ENCODE measurements at regions not wholly inside any gene's neighbourhood (a gene's known extent, or its start where the extent isn't known, plus 50 kb on each side); places are given as distances from the start of the nearest gene placed in this dataset.

- no peak for DNase-seq
Measured at GRCh38 chr3:139778682-139779233, 101.0 kb upstream of the NMNAT3 start.

- DNase-seq: no peak
Measured at GRCh38 chr3:139774560-139775302, 97.0 kb upstream of the NMNAT3 start.

DNA sequence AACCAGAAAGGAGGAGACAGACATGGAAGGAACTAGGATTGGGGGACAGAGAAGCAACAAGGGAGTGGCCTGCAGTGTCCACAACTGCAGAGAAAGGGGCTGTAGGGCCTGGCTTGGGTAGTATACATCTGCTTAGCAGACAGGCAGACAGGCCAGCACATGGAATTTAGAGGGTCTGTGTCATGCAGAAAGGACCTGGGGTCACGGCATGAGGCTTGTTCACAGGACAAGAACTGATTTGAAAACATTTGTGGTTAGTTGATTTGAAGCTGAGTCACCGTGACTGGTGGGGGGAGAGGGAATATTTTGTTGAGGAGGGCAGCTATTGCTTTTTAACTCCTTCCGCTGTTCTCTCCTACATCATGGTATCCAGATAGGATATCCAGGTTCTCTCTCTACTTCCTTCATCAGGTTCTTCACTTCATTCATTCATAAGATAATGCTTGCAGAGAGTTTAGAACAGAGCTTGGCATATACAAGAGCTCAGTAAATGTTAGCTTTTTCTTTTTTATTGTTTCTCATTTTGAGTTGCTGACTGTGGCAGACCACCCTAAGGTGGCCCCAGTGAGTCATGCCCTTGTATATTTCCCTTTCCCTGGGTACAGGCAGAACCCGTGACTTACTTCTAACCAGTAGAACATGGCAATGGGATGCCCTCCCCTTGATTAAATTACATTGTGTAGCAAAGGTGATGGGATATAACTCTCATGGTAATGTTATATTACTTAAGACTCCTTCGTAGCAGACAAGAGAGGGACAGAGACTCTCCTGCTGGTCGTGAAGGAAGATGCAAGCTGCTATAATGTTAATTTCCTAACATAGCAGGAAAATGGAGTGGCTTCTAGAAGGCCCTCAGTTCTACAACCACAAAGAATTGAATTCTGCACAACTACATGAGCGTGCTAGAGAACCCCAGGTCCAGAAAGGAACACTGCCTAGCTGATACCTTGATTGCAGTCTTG is 95.0 kb upstream of the NMNAT3 start:
- DNase-seq: no peak

DNA sequence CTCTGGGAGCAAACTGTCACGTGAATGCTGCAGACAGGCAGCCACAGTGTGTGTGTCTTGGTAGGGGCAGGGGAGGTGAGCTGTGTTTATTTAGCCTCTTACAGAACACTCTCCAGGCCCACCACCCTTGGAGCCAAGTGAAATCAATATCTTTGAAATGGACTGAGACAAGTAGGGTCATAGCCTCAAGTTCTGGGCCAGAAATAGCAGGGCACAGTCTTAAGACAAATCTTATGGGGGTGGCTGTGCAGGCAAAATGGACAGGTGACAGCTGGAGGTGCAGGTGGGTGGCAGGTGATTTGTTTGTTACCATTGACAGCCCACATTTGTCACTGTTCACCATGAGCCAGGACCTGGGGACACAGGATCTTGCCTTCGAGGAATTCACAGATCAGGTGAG is 93.6 kb upstream of the NMNAT3 start:
- no peak for DNase-seq

DNA sequence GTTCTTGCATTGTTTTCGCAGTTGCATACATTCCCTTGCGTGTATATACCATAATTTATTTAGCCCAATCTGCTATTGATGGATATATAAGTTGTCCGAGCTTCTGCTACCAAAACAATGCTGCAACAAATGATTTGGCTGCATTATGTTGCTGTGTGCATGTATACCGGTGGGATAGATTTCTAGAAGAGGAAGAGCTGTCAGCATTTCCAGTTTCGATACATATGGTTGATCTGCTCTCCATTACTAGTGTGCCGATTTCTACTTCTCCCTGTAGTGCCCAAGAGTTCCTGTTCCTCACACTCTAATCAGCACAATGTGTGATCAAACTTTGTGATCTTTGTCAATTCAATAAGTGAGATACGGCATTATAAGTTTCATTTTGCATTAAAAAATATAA is 92.8 kb upstream of the NMNAT3 start:
- DNase-seq: no peak

DNA sequence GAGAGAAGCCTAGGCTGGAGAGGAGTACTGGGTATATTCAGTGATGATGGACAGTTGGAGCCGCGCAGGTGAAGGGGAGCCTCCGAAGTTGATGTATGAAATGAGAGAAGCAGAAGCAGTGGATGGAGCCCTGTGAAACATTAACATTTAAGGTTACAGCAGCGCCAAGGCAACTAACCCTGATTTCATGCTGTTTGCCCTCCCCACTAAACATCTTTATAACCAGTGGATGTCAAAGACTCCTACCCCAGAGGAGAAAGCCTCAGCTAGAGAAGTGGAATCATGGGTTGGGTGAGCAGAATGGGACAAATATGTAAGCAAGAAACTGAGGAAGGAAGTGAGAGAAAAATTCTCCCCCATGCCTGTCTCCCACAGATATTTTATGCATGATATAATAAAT is 92.0 kb upstream of the NMNAT3 start:
- no peak for DNase-seq

GRCh38 chr3:139764936-139765335 is 87.2 kb upstream of the NMNAT3 start:
- no peak for DNase-seq

DNA sequence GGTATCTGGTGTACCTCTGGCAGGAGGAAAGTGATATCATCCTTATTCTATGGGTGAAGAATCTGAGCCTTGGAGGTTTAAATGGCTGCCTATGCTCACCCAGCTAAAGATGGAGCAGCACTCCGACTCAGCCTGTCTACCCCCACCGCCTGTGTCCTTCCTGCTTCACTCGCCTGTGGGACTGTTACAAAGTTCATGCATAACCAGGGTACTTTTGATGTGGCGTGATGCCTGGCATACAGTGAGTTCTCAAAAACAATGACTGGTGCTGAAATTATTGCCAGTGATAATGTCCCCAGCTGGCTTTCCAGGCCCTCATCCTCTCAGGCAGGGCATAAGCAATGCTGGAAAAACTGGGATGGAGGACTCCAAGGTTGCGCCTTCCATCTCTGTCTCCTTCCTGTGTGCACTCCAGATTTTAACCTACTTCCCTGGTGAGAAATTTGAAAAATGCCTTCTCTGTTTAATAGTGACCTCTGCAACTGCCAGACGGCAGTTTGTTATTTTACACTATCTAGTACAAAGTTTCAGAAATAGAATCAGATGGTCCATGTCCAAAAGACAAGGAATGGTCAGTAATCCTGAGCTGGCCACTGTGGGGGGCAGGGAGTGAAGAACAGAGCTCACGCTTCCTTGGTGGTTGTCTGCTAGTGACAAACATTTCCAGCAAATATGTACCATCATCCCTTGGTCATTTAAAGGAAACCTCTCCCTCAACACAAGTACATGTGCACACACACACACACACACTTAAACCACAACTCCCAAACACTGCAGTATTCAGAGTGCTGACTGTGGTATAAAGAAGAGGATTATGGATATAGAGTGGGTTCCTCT is 86.5 kb upstream of the NMNAT3 start:
- DNase-seq: no peak

GRCh38 chr3:139762302-139762701 is 84.5 kb upstream of the NMNAT3 start:
- no peak for DNase-seq

GRCh38 chr3:139759470-139759869 is 81.7 kb upstream of the NMNAT3 start:
- no peak for DNase-seq

GRCh38 chr3:139758654-139759291 is 81.0 kb upstream of the NMNAT3 start:
- no peak for DNase-seq

GRCh38 chr3:139757448-139758030 is 79.8 kb upstream of the NMNAT3 start:
- no peak for DNase-seq

GRCh38 chr3:139756529-139757103 is 78.8 kb upstream of the NMNAT3 start:
- DNase-seq: no peak

- DNase-seq: no peak
Measured at GRCh38 chr3:139755551-139755950, 77.8 kb upstream of the NMNAT3 start.

DNA sequence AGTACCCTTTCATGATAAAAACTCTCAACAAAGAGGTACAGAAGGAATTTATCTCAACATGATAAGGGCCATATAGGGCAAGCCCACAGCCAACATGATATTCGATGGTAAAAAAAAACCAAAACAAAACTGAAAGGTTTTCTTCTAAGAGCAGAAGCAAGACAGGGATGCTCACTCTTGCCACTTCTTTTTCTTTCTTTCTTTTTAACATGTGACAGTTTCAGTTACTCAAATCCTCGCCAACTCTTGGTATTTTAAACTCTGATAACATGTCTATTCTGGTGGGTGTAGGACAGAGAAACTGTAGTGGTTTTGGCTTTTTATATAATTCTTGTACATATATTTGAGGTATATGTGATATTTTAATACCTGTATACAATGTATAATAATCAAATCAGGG is 74.0 kb upstream of the NMNAT3 start:
- DNase-seq: no peak

GRCh38 chr3:139746481-139746880 is 68.7 kb upstream of the NMNAT3 start:
- no peak for DNase-seq

GRCh38 chr3:139745831-139746230 is 68.1 kb upstream of the NMNAT3 start:
- DNase-seq: no peak

- DNase-seq: no peak
Measured at GRCh38 chr3:139738697-139739096, 60.9 kb upstream of the NMNAT3 start.

- DNase-seq: no peak
Measured at GRCh38 chr3:139737682-139738361, 60.0 kb upstream of the NMNAT3 start.

- DNase-seq: no peak
Measured at GRCh38 chr3:139735191-139735590, 57.4 kb upstream of the NMNAT3 start.

- DNase-seq: no peak
Measured at GRCh38 chr3:139732729-139733128, 55.0 kb upstream of the NMNAT3 start.
